ENCODE measurements at regions not wholly inside any gene's neighbourhood (a gene's known extent, or its start where the extent isn't known, plus 50 kb on each side); places are given as distances from the start of the nearest gene placed in this dataset.

GRCh38 chr7:35336444-35336843, 82.5 kb upstream of the TBX20 start:
- H3K27ac ChIP-seq, result no peak overlapping the region
- no peaks in the 10 kb centered on the region for H3K36me3 ChIP-seq
- H3K4me3 ChIP-seq, result no peak overlapping the region
- no peaks in the 10 kb centered on the region for H3K9me3 ChIP-seq
- H3K27me3 ChIP-seq, result no peaks in the 10 kb centered on the region
- no peaks in the 10 kb centered on the region for H4K20me1 ChIP-seq
- no peak overlapping the region for H3K4me2 ChIP-seq
- H3K9ac ChIP-seq, result no peak overlapping the region
- TF ChIP-seq Cebpa-rat (IDR thresholded peaks at IDR 0.05), result no peak
- peaks cover 4% of the 10 kb centered on the region for H3K4me1 ChIP-seq

- Histone ChIP-seq H3K36me3 (no peaks in the 10 kb centered on the region), H3K4me2 (no peak overlapping the region), H3K27ac (no peak overlapping the region), H3K9ac (no peak overlapping the region), H3K4me3 (no peak overlapping the region), H4K20me1 (no peaks in the 10 kb centered on the region), H3K9me3 (no peaks in the 10 kb centered on the region), H3K27me3 (no peaks in the 10 kb centered on the region), H3K4me1 (no peaks in the 10 kb centered on the region)
- no peak for TF ChIP-seq Cebpa-rat (IDR thresholded peaks at IDR 0.05)
These were observed 80.6 kb upstream of the TBX20 start for GRCh38 chr7:35334506-35334905.

- Histone ChIP-seq H4K20me1 (no peaks in the 10 kb centered on the region), H3K27ac (no peak overlapping the region)
These were observed 79.4 kb upstream of the TBX20 start for GRCh38 chr7:35333265-35333664.

GRCh38 chr7:35331730-35332678, 78.1 kb upstream of the TBX20 start:
- Histone ChIP-seq H3K9me3 (no peaks in the 10 kb centered on the region), H3K4me2 (no peak overlapping the region), H3K27ac (no peak overlapping the region), H3K4me1 (no peaks in the 10 kb centered on the region), H3K36me3 (no peaks in the 10 kb centered on the region), H3K27me3 (no peaks in the 10 kb centered on the region), H3K4me3 (no peak overlapping the region), H3K9ac (no peak overlapping the region), H4K20me1 (no peaks in the 10 kb centered on the region)
- TF ChIP-seq Cebpa-rat (IDR thresholded peaks at IDR 0.05), result no peak

More at GRCh38 chr7:35333265-35333664, 79.4 kb upstream of the TBX20 start:
- Histone ChIP-seq H3K4me1 (no peaks in the 10 kb centered on the region), H3K4me3 (no peak overlapping the region), H3K9me3 (no peaks in the 10 kb centered on the region), H3K36me3 (no peaks in the 10 kb centered on the region), H3K27me3 (no peaks in the 10 kb centered on the region), H3K4me2 (no peak overlapping the region), H3K9ac (no peak overlapping the region)
- TF ChIP-seq Cebpa-rat (IDR thresholded peaks at IDR 0.05), result no peak

GRCh38 chr7:35329026-35329425, 75.1 kb upstream of the TBX20 start:
- Histone ChIP-seq H3K27ac (no peak overlapping the region), H3K9ac (no peak overlapping the region), H3K9me3 (no peaks in the 10 kb centered on the region), H3K4me2 (no peak overlapping the region), H3K27me3 (no peaks in the 10 kb centered on the region), H3K4me3 (no peak overlapping the region), H3K36me3 (no peaks in the 10 kb centered on the region), H3K4me1 (no peaks in the 10 kb centered on the region), H4K20me1 (no peaks in the 10 kb centered on the region)
- no peak for TF ChIP-seq Cebpa-rat (IDR thresholded peaks at IDR 0.05)

- no peak overlapping the region for H3K27ac ChIP-seq
- H3K4me2 ChIP-seq, result no peak overlapping the region
- H3K4me3 ChIP-seq, result no peak overlapping the region
- H3K9me3 ChIP-seq, result no peaks in the 10 kb centered on the region
- no peaks in the 10 kb centered on the region for H3K4me1 ChIP-seq
- TF ChIP-seq Cebpa-rat (IDR thresholded peaks at IDR 0.05), result no peak
- no peaks in the 10 kb centered on the region for H4K20me1 ChIP-seq
- no peak overlapping the region for H3K9ac ChIP-seq
- no peaks in the 10 kb centered on the region for H3K27me3 ChIP-seq
- H3K36me3 ChIP-seq, result no peaks in the 10 kb centered on the region
These were observed 65.7 kb upstream of the TBX20 start for GRCh38 chr7:35319606-35320005.

- Histone ChIP-seq H3K4me2 (no peak overlapping the region), H3K9me3 (no peaks in the 10 kb centered on the region), H3K4me3 (no peak overlapping the region), H3K9ac (no peak overlapping the region), H3K36me3 (no peaks in the 10 kb centered on the region), H4K20me1 (no peaks in the 10 kb centered on the region), H3K27me3 (no peaks in the 10 kb centered on the region), H3K4me1 (no peaks in the 10 kb centered on the region), H3K27ac (no peak overlapping the region)
- TF ChIP-seq Cebpa-rat (IDR thresholded peaks at IDR 0.05), result no peak
These were observed 62.6 kb upstream of the TBX20 start for GRCh38 chr7:35316549-35316948.

GRCh38 chr7:35315517-35315916, 61.6 kb upstream of the TBX20 start:
- Histone ChIP-seq H3K36me3 (no peaks in the 10 kb centered on the region), H3K27me3 (no peaks in the 10 kb centered on the region), H3K4me1 (no peaks in the 10 kb centered on the region), H3K9me3 (no peaks in the 10 kb centered on the region), H3K27ac (no peak overlapping the region), H3K9ac (no peak overlapping the region), H3K4me3 (no peak overlapping the region), H3K4me2 (no peak overlapping the region), H4K20me1 (no peaks in the 10 kb centered on the region)
- TF ChIP-seq Cebpa-rat (IDR thresholded peaks at IDR 0.05), result no peak

GRCh38 chr7:35314354-35314753, 60.5 kb upstream of the TBX20 start:
- Histone ChIP-seq H3K4me1 (no peaks in the 10 kb centered on the region), H3K9me3 (no peaks in the 10 kb centered on the region), H3K27ac (no peak overlapping the region), H4K20me1 (no peaks in the 10 kb centered on the region), H3K4me3 (no peak overlapping the region), H3K27me3 (no peaks in the 10 kb centered on the region), H3K36me3 (no peaks in the 10 kb centered on the region), H3K9ac (no peak overlapping the region), H3K4me2 (no peak overlapping the region)
- no peak for TF ChIP-seq Cebpa-rat (IDR thresholded peaks at IDR 0.05)

GRCh38 chr7:35313575-35313974, 59.7 kb upstream of the TBX20 start:
- Histone ChIP-seq H4K20me1 (no peaks in the 10 kb centered on the region), H3K36me3 (no peaks in the 10 kb centered on the region), H3K9me3 (no peaks in the 10 kb centered on the region), H3K4me2 (no peak overlapping the region), H3K27me3 (no peaks in the 10 kb centered on the region), H3K4me3 (no peak overlapping the region), H3K4me1 (no peaks in the 10 kb centered on the region), H3K9ac (no peak overlapping the region), H3K27ac (no peak overlapping the region)
- no peak for TF ChIP-seq Cebpa-rat (IDR thresholded peaks at IDR 0.05)

Measured in BLaER1 (cell line).